Subcutaneous abdominal adipose tissue (tissue), 5 donors: ENCODE measurements at regions not wholly inside any gene's neighbourhood (a gene's known extent, or its start where the extent isn't known, plus 50 kb on each side); places are given as distances from the start of the nearest gene placed in this dataset.

Experiments
- H3K27ac ChIP-seq: one replicate; pipeline ENCODE4 v1.7.0; 2013; ENCODE audit warnings: low read depth, mild to moderate bottlenecking, inconsistent platforms, low read length, moderate library complexity
- H3K27me3 ChIP-seq, 5 donors: one replicate each; pipeline ENCODE4 v1.7.0; 2013; ENCODE audit warnings: low read length in 5 of 5, inconsistent platforms in 1 of 5; ENCODE audit not compliant: control insufficient read depth in 5 of 5, insufficient read depth in 4 of 5
- H3K36me3 ChIP-seq, 5 donors: one replicate each; pipeline ENCODE4 v1.7.0; 2013; ENCODE audit warnings: low read length in 5 of 5; ENCODE audit not compliant: control insufficient read depth in 5 of 5, insufficient read depth in 5 of 5
- H3K4me1 ChIP-seq, 5 donors: one replicate each; pipeline ENCODE4 v1.7.0; 2013; ENCODE audit warnings: low read length in 5 of 5, mild to moderate bottlenecking in 3 of 5, moderate library complexity in 1 of 5; ENCODE audit not compliant: control insufficient read depth in 5 of 5, insufficient read depth in 5 of 5
- H3K4me3 ChIP-seq, 5 donors: one replicate each; pipeline ENCODE4 v1.7.0; 2013; ENCODE audit warnings: low read length in 5 of 5, low read depth in 1 of 5
- H3K9ac ChIP-seq, 5 donors: one replicate each; pipeline ENCODE4 v1.7.0; 2013; ENCODE audit warnings: low read length in 5 of 5, mild to moderate bottlenecking in 4 of 5, moderate library complexity in 3 of 5
- H3K9me3 ChIP-seq, 5 donors: one replicate each; pipeline ENCODE4 v1.7.0; 2013; ENCODE audit warnings: low read length in 5 of 5; ENCODE audit not compliant: control insufficient read depth in 5 of 5
- donor health status: healthy.
- donor health status: healthy.
- donor health status: healthy.
- donor health status: healthy.
- donor health status: healthy.

- no peaks in the 10 kb centered on the region for H3K9me3 ChIP-seq
- H3K36me3 ChIP-seq = no peaks in the 10 kb centered on the region
- no peak overlapping the region for H3K9ac ChIP-seq
- H3K4me3 ChIP-seq = no peak overlapping the region
- no peaks in the 10 kb centered on the region for H3K4me1 ChIP-seq
- no peak overlapping the region for H3K27ac ChIP-seq
- no peaks in the 10 kb centered on the region for H3K27me3 ChIP-seq
Measured at GRCh38 chr14:46322730-46323403, 328.7 kb downstream of the RPL10L start.

GRCh38 chr14:46322076-46322475, 329.5 kb downstream of the RPL10L start:
- Histone ChIP-seq H3K36me3 (no peaks in the 10 kb centered on the region), H3K4me1 (no peaks in the 10 kb centered on the region), H3K27ac (no peak overlapping the region), H3K9ac (no peak overlapping the region), H3K27me3 (no peaks in the 10 kb centered on the region), H3K9me3 (no peaks in the 10 kb centered on the region), H3K4me3 (no peak overlapping the region)

GRCh38 chr14:46306267-46306666, 345.3 kb downstream of the RPL10L start:
- Histone ChIP-seq H3K4me1 (no peaks in the 10 kb centered on the region), H3K27me3 (no peaks in the 10 kb centered on the region), H3K27ac (no peak overlapping the region), H3K4me3 (no peak overlapping the region), H3K36me3 (no peaks in the 10 kb centered on the region), H3K9ac (no peak overlapping the region), H3K9me3 (peaks cover 0 to 2% (median 0%) of the 10 kb centered on the region in 5 donors)

GRCh38 chr14:46300765-46301164, 350.8 kb downstream of the RPL10L start:
- no peaks in the 10 kb centered on the region for H3K9me3 ChIP-seq
- no peaks in the 10 kb centered on the region for H3K27me3 ChIP-seq
- no peak overlapping the region for H3K4me3 ChIP-seq
- no peaks in the 10 kb centered on the region for H3K36me3 ChIP-seq
- no peak overlapping the region for H3K9ac ChIP-seq
- H3K4me1 ChIP-seq = no peaks in the 10 kb centered on the region
- H3K27ac ChIP-seq = no peak overlapping the region

- no peaks in the 10 kb centered on the region for H3K4me1 ChIP-seq
- no peak overlapping the region for H3K27ac ChIP-seq
- peaks cover 0 to 3% (median 0%) of the 10 kb centered on the region in 5 donors for H3K9me3 ChIP-seq
- H3K27me3 ChIP-seq = no peaks in the 10 kb centered on the region
- no peak overlapping the region for H3K4me3 ChIP-seq
- H3K36me3 ChIP-seq = no peaks in the 10 kb centered on the region
- no peak overlapping the region for H3K9ac ChIP-seq
Measured at GRCh38 chr14:46290706-46291105, 360.9 kb downstream of the RPL10L start.

- no peak overlapping the region for H3K9ac ChIP-seq
- peaks cover 0 to 4% (median 0%) of the 10 kb centered on the region in 5 donors for H3K9me3 ChIP-seq
- H3K4me1 ChIP-seq = no peaks in the 10 kb centered on the region
- no peak overlapping the region for H3K27ac ChIP-seq
- H3K27me3 ChIP-seq = no peaks in the 10 kb centered on the region
- no peaks in the 10 kb centered on the region for H3K36me3 ChIP-seq
- H3K4me3 ChIP-seq = no peak overlapping the region
Measured at GRCh38 chr14:46279776-46280175, 371.8 kb downstream of the RPL10L start.

DNA sequence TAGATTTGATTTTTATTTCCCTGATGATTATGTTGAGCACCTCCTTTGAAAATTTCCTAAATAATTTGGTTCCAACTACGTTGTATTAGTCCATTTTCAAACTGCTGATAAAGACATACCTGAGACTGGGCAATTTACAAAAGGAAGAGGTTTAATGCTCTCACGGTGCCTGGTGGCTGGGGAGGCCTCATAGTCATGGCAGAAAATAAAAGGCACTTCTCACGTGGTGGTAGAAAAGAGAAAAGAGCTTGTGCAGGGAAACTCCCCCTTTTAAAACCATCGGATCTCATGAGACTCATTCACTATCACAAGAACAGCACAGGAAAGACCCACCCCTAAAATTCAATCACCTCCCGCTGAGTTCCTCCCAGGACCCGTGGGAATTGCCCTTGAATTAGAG, 372.3 kb downstream of the RPL10L start:
- H3K27ac ChIP-seq = no peak overlapping the region
- no peaks in the 10 kb centered on the region for H3K36me3 ChIP-seq
- peaks cover 0 to 4% (median 0%) of the 10 kb centered on the region in 5 donors for H3K9me3 ChIP-seq
- H3K4me3 ChIP-seq = no peak overlapping the region
- no peaks in the 10 kb centered on the region for H3K27me3 ChIP-seq
- H3K9ac ChIP-seq = no peak overlapping the region
- no peaks in the 10 kb centered on the region for H3K4me1 ChIP-seq

DNA sequence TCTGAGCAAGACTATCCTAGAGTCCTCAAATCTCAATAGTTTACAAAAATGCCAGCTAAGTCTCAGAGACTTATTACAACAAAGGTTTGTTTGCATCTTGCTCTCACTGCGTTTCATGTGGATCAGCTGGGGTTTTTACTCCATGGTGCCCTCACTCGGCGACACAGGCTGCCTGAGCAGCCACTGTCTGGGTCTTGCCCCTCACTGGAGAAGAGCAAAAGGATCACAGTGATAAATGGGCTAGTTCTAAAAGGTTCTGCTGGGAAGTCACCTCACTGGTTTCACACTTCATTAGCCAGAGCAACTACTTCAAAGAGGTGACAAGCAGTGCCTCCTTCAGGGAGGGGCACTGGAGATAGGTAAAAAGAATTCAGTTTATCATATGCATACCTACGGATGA, 392.0 kb downstream of the RPL10L start:
- H3K4me1 ChIP-seq = no peaks in the 10 kb centered on the region
- H3K27me3 ChIP-seq = no peaks in the 10 kb centered on the region

GRCh38 chr14:46256381-46256780, 395.2 kb downstream of the RPL10L start:
- Histone ChIP-seq H3K9me3 (no peaks in the 10 kb centered on the region), H3K27me3 (no peaks in the 10 kb centered on the region), H3K9ac (no peak overlapping the region), H3K27ac (no peak overlapping the region), H3K36me3 (no peaks in the 10 kb centered on the region), H3K4me3 (no peak overlapping the region), H3K4me1 (no peaks in the 10 kb centered on the region)

More for the DNA sequence above, 392.0 kb downstream of the RPL10L start:
- Histone ChIP-seq H3K9me3 (no peaks in the 10 kb centered on the region), H3K36me3 (no peaks in the 10 kb centered on the region), H3K27ac (no peak overlapping the region), H3K4me3 (no peak overlapping the region), H3K9ac (no peak overlapping the region)

- Histone ChIP-seq H3K27me3 (no peaks in the 10 kb centered on the region), H3K9ac (no peak overlapping the region), H3K4me3 (no peak overlapping the region)
Measured at GRCh38 chr14:46250113-46250703, 401.4 kb downstream of the RPL10L start.

More at GRCh38 chr14:46250113-46250703, 401.4 kb downstream of the RPL10L start:
- no peak overlapping the region for H3K27ac ChIP-seq
- no peaks in the 10 kb centered on the region for H3K4me1 ChIP-seq
- H3K9me3 ChIP-seq = no peaks in the 10 kb centered on the region
- no peaks in the 10 kb centered on the region for H3K36me3 ChIP-seq
